SH-SY5Y (cell line): ENCODE measurements at regions not wholly inside any gene's neighbourhood (a gene's known extent, or its start where the extent isn't known, plus 50 kb on each side); places are given as distances from the start of the nearest gene placed in this dataset.

ENCODE experiments used
- GATA2 ChIP-seq: IDR thresholded peaks from 2 replicates; pipeline ENCODE4 v1.6.1; 2011; ENCODE audit warnings: mild to moderate bottlenecking, low read depth, low read length
- GATA3 ChIP-seq: IDR thresholded peaks from 2 replicates; pipeline ENCODE4 v1.6.1; 2011; ENCODE audit warnings: low read depth, mild to moderate bottlenecking, low read length, moderate library complexity

- TF ChIP-seq GATA2: no peak
- no peak for TF ChIP-seq GATA3
Observed at GRCh38 chr1:81594206-81594605, 206.5 kb upstream of the ADGRL2 start.
